ENCODE measurements at regions not wholly inside any gene's neighbourhood (a gene's known extent, or its start where the extent isn't known, plus 50 kb on each side); places are given as distances from the start of the nearest gene placed in this dataset.
"Not testable (repeated sequence)": the region's sequence is repeated elsewhere in the genome, so short reads cannot be mapped to it uniquely, and the experiment has no call there.

GRCh38 chr6:121686611-121687023 lies 251.2 kb downstream of the GJA1 start:
- H3K27ac ChIP-seq = no peak overlapping the region
- no peak for TF ChIP-seq CTCF (IDR thresholded peaks at IDR 0.05)
- TF ChIP-seq ZFX (IDR thresholded peaks at IDR 0.05; ENCODE audit: borderline replicate concordance) = no peak

GRCh38 chr6:121688974-121689373 lies 253.5 kb downstream of the GJA1 start:
- TF ChIP-seq CTCF (IDR thresholded peaks at IDR 0.05) (no peak), ZFX (IDR thresholded peaks at IDR 0.05; ENCODE audit: borderline replicate concordance) (no peak)
- H3K27ac ChIP-seq = no peak overlapping the region

GRCh38 chr6:121691126-121691551 lies 255.7 kb downstream of the GJA1 start:
- H3K27ac ChIP-seq = no peak overlapping the region
- no peak for TF ChIP-seq ZFX (IDR thresholded peaks at IDR 0.05; ENCODE audit: borderline replicate concordance)

- TF ChIP-seq ZFX (IDR thresholded peaks at IDR 0.05; ENCODE audit: borderline replicate concordance) = no peak
- no peak for TF ChIP-seq CTCF (IDR thresholded peaks at IDR 0.05)
- no peak overlapping the region for H3K27ac ChIP-seq
Measured at GRCh38 chr6:121694389-121694788, 258.9 kb downstream of the GJA1 start.

- H3K27ac ChIP-seq = no peak overlapping the region
- TF ChIP-seq ZFX (IDR thresholded peaks at IDR 0.05; ENCODE audit: borderline replicate concordance) = no peak
- no peak for TF ChIP-seq CTCF (IDR thresholded peaks at IDR 0.05)
Measured at GRCh38 chr6:121694801-121695251, 259.4 kb downstream of the GJA1 start.

GRCh38 chr6:121695329-121695728 lies 259.9 kb downstream of the GJA1 start:
- H3K27ac ChIP-seq = no peak overlapping the region
- no peak for TF ChIP-seq ZFX (IDR thresholded peaks at IDR 0.05; ENCODE audit: borderline replicate concordance)
- no peak for TF ChIP-seq CTCF (IDR thresholded peaks at IDR 0.05)

GRCh38 chr6:121697921-121698320 lies 262.5 kb downstream of the GJA1 start:
- TF ChIP-seq ZFX (IDR thresholded peaks at IDR 0.05; ENCODE audit: borderline replicate concordance) = no peak
- TF ChIP-seq CTCF (IDR thresholded peaks at IDR 0.05) = no peak
- H3K27ac ChIP-seq = no peak overlapping the region

GRCh38 chr6:121698617-121699016 lies 263.2 kb downstream of the GJA1 start:
- no peak for TF ChIP-seq CTCF (IDR thresholded peaks at IDR 0.05)
- no peak for TF ChIP-seq ZFX (IDR thresholded peaks at IDR 0.05; ENCODE audit: borderline replicate concordance)

GRCh38 chr6:121703129-121703528 lies 267.7 kb downstream of the GJA1 start:
- H3K27ac ChIP-seq = not testable (repeated sequence)

More at GRCh38 chr6:121698617-121699016, 263.2 kb downstream of the GJA1 start:
- no peak overlapping the region for H3K27ac ChIP-seq
